ENCODE measurements at regions not wholly inside any gene's neighbourhood (a gene's known extent, or its start where the extent isn't known, plus 50 kb on each side); places are given as distances from the start of the nearest gene placed in this dataset.
"Not testable (repeated sequence)": the region's sequence is repeated elsewhere in the genome, so short reads cannot be mapped to it uniquely, and the experiment has no call there.

GRCh38 chr5:112520474-112520873, 101.4 kb upstream of the EPB41L4A start:
- DNase-seq (ENCODE audit: low spot score); ATAC-seq; H3K36me3 Mint-ChIP-seq; H3K9me3 Mint-ChIP-seq: not testable (repeated sequence)
- H3K4me1 Mint-ChIP-seq (ENCODE audit: low read depth in 2 of 2), result peaks cover 0 to 11% of the 10 kb centered on the region in 2 donors
- H3K27me3 Mint-ChIP-seq, result peaks cover 9 to 14% of the 10 kb centered on the region in 2 donors
- H3K4me3 Mint-ChIP-seq, result peak overlapping the region; percentile 1
- peak overlapping the region in 1 of 2 donors; percentile 0 for H3K27ac Mint-ChIP-seq

DNA sequence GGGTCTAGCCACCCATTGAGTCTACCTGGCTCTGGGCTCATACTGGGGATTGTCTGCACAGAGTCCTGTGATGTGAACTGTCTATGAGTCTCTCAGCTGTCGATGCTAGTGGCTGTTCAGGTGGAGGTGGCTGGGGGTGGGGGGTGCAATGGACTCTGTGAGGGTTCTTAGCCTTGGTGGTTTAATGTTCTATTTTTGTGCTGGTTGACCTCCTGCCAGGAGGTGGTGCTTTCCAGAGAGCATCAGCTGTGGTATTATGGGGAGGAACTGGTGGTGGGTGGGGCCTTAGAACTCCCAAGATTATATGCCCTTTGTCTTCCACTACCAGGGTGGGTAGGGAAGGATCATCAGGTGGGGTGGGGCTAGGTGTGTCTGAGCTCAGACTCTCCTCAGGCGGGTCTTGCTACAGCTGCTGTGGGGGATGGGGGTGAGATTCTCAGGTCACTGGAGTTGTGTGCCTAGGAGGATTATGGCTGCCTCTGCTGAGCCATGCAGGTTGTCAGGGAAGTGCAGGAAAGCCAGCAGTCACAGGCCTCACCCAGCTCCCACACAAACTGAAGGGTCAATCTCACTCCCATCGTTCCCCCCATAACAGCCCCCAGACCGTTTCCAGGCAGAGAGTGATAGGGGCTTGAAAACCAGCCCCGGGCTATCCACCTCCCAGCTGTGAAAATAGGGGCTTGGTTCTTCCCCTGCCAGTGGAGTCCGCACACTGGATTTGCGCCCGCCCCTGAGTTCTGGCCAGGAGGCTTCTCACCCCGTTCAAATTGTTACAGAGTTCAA, 104.0 kb upstream of the EPB41L4A start:
- H3K9me3 Mint-ChIP-seq; H3K27ac Mint-ChIP-seq; DNase-seq (ENCODE audit: low spot score); ATAC-seq; H3K36me3 Mint-ChIP-seq; H3K4me3 Mint-ChIP-seq: not testable (repeated sequence)
- Mint-ChIP-seq H3K27me3 (peaks cover 9 to 14% of the 10 kb centered on the region in 2 donors), H3K4me1 (ENCODE audit: low read depth in 2 of 2) (peaks cover 0 to 11% of the 10 kb centered on the region in 2 donors)

- Mint-ChIP-seq H3K4me1 (ENCODE audit: low read depth in 2 of 2) (peaks cover 0 to 11% of the 10 kb centered on the region in 2 donors), H3K27me3 (peaks cover 2 to 10% of the 10 kb centered on the region in 2 donors)
- not testable (repeated sequence) for DNase-seq (ENCODE audit: low spot score); H3K27ac Mint-ChIP-seq; H3K36me3 Mint-ChIP-seq; ATAC-seq; H3K4me3 Mint-ChIP-seq; H3K9me3 Mint-ChIP-seq
Measured at GRCh38 chr5:112523674-112524263, 104.7 kb upstream of the EPB41L4A start.

- Mint-ChIP-seq H3K27me3 (peaks cover 0 to 7% of the 10 kb centered on the region in 2 donors), H3K4me3 (no peak overlapping the region)
- no peak for ATAC-seq
Measured at GRCh38 chr5:112525217-112525616, 106.1 kb upstream of the EPB41L4A start.

DNA sequence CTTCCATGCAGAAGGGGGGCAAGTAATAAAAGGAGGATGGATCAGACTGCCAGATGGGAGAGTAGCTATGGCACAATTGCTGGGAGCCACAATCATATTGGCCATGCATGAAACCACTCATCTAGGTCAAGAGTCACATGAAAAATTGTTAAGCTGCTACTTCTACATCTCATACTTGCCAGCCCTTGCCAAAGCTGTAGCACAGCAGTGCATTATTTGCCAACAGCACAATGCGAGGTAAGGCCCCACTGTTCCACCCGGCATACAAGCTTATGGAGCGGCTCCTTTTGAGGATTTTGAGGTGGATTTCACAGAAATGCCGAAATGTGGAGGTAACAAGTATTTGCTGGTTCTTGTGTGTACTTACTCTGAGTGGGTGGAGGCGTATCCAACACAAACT, 109.9 kb upstream of the EPB41L4A start:
- ATAC-seq, result no peak
- H3K27ac Mint-ChIP-seq, result no peak overlapping the region
- H3K4me1 Mint-ChIP-seq (ENCODE audit: low read depth in 2 of 2), result peaks cover 0 to 13% of the 10 kb centered on the region in 2 donors
- no peaks in the 10 kb centered on the region for H3K9me3 Mint-ChIP-seq
- H3K4me3 Mint-ChIP-seq, result no peak overlapping the region
- no peak for DNase-seq (ENCODE audit: low spot score)
- peaks cover 0 to 4% of the 10 kb centered on the region in 2 donors for H3K27me3 Mint-ChIP-seq
- no peaks in the 10 kb centered on the region for H3K36me3 Mint-ChIP-seq

More at GRCh38 chr5:112525217-112525616, 106.1 kb upstream of the EPB41L4A start:
- H3K4me1 Mint-ChIP-seq (ENCODE audit: low read depth in 2 of 2), result peaks cover 0 to 6% of the 10 kb centered on the region in 2 donors
- H3K27ac Mint-ChIP-seq, result no peak overlapping the region
- no peaks in the 10 kb centered on the region for H3K36me3 Mint-ChIP-seq
- no peaks in the 10 kb centered on the region for H3K9me3 Mint-ChIP-seq
- DNase-seq (ENCODE audit: low spot score), result no peak

DNA sequence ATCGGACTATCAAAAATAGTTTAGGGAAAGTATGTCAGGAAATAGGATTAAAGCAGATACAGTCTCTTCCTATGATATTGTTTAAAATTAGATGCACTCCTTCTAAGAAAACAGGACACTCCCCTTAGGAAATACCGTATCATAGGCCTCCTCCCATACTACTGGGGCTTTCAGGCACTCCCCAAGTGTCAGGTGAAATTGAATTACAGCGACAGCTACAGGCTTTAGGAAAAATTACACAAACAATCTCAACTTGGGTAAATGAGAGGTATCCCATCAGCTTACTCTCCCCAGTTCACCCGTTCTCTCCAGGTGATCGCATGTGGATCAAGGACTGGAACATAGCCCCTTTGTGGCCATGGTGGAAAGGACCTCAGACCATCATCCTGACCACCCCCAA, 110.4 kb upstream of the EPB41L4A start:
- H3K4me1 Mint-ChIP-seq (ENCODE audit: low read depth in 2 of 2), result peaks cover 0 to 13% of the 10 kb centered on the region in 2 donors
- H3K27me3 Mint-ChIP-seq, result peaks cover 0 to 4% of the 10 kb centered on the region in 2 donors
- ATAC-seq (no peak), DNase-seq (ENCODE audit: low spot score) (no peak)
- no peaks in the 10 kb centered on the region for H3K36me3 Mint-ChIP-seq
- H3K4me3 Mint-ChIP-seq, result no peak overlapping the region
- H3K9me3 Mint-ChIP-seq, result no peaks in the 10 kb centered on the region
- no peak overlapping the region for H3K27ac Mint-ChIP-seq

DNA sequence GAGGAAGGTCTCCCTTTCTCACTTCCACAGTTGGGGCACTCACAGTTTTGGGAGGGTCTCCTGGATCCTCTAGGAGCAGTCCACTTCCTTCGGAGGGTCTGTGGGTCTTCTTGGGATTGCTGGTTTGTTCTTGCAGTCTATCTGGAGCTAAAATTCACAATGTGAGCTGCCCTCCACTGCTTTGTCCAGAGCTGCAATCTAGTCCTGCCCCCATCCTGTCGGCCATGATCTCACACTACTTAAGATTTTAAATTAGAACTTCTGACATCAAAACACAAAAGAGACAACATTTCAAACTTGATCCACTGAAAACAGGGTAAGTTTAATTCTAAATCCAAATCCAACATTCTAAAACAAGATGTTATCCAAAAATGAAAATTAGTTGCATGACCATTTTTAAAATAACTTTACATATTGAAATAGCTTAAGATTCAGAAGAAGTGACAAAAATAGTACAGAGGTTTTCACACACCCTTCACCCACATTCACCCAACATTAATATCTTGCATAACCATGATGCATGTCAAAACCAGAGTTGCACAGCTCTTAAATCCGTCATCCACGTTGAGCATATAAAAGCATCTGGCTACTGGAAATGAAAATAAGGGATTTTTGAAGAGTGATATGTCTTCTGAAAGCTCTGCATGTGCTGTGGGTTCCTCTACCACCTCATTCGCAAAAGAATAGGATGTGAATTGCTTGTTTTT, 113.7 kb upstream of the EPB41L4A start:
- Mint-ChIP-seq H3K27me3 (peaks cover 0 to 9% of the 10 kb centered on the region in 2 donors), H3K36me3 (no peaks in the 10 kb centered on the region), H3K27ac (no peak overlapping the region), H3K4me1 (ENCODE audit: low read depth in 2 of 2) (peaks cover 0 to 13% of the 10 kb centered on the region in 2 donors), H3K4me3 (peak overlapping the region; percentile 17), H3K9me3 (no peaks in the 10 kb centered on the region)
- DNase-seq (ENCODE audit: low spot score) (no peak), ATAC-seq (peak in 1 of 2 donors; percentile 66)

DNA sequence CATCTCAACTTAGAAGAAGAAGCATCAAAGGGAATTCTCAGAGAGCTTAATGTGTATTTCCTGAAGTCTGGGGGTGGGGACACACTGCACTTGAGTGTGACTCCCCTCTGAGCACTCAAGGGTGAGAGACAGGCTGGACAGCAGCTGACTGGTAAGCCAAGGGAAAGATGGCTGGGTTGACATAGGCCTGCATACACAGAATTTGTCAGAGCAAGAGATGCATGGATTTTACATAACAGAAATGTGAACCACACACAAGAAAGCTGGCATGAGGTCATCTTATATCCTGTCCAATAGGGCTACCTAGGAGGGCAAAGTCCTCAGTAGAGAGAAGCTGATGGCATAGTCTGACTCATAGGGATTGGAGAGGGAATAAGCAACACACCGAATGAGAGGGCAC, 114.3 kb upstream of the EPB41L4A start:
- Mint-ChIP-seq H3K4me3 (peak overlapping the region; percentile 17), H3K27ac (no peak overlapping the region), H3K36me3 (no peaks in the 10 kb centered on the region), H3K27me3 (peaks cover 0 to 10% of the 10 kb centered on the region in 2 donors), H3K4me1 (ENCODE audit: low read depth in 2 of 2) (peaks cover 0 to 13% of the 10 kb centered on the region in 2 donors), H3K9me3 (no peaks in the 10 kb centered on the region)
- DNase-seq (ENCODE audit: low spot score) (no peak), ATAC-seq (peak; percentile 24 to 62)

DNA sequence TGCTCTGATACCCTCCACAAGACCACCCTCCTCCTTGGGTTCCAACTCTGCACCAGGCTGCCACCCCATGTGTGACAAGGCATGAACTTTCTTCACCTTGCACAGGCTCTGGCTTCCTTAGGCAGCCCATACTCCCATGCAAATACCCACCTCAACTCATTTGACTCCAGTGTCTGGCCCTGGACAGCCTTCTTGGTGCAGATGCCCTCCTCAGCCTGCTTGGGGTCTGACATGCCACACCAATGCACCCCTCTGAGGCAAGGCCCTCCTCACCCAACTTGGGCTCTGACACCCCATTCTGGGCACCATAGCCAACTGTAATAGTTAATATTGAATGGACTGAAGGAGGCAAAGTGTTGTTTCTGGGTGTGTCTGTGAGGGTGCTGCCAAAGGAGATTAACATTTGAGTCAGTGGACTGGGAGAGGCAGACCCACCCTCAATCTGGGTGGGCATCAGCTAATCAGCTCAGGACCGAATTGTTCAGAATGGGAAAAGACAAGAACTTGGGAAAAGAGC, 115.0 kb upstream of the EPB41L4A start:
- Mint-ChIP-seq H3K27ac (no peak overlapping the region), H3K4me3 (no peak overlapping the region)
- peak in 1 of 2 donors; percentile 32 for ATAC-seq

DNA sequence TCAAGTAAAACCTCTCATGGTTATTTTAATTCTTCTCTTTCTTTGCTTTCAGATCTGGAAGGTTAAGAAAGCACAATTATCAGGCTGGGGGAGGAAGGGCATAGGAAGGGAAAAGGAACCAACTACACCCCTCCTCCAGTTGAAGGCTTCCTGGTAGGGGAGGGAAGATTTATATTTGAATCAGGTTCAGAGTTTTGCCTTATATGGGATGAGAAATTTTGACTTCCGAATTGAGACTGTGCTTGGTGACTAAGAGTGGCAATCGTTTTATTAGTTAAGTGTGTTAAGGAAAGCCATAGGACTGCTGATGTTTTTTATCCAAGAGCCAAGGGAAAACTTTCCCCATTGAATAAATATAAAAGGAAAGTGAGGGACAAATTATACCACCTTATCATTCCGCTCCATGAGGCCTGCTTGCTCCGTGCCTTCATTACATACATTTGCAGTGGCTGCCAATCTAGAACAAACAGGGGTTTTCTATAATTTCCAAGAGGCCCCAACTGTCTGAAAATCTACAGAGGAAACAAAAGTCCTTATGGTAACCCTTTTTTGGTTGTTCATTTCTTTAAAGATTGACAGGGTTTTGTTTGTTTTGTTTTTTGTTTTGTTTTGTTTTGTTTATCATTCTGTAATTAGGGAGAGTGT, 115.7 kb upstream of the EPB41L4A start:
- peaks cover 0 to 14% of the 10 kb centered on the region in 2 donors for H3K27me3 Mint-ChIP-seq
- DNase-seq (ENCODE audit: low spot score), result no peak
- no peaks in the 10 kb centered on the region for H3K36me3 Mint-ChIP-seq

More for the DNA sequence above, 115.0 kb upstream of the EPB41L4A start:
- H3K4me1 Mint-ChIP-seq (ENCODE audit: low read depth in 2 of 2), result peaks cover 0 to 13% of the 10 kb centered on the region in 2 donors
- no peaks in the 10 kb centered on the region for H3K36me3 Mint-ChIP-seq
- no peaks in the 10 kb centered on the region for H3K9me3 Mint-ChIP-seq
- no peak for DNase-seq (ENCODE audit: low spot score)
- peaks cover 0 to 12% of the 10 kb centered on the region in 2 donors for H3K27me3 Mint-ChIP-seq

GRCh38 chr5:112535356-112535755, 116.3 kb upstream of the EPB41L4A start:
- no peak for ATAC-seq
- H3K4me1 Mint-ChIP-seq (ENCODE audit: low read depth in 2 of 2), result peaks cover 0 to 13% of the 10 kb centered on the region in 2 donors
- no peaks in the 10 kb centered on the region for H3K9me3 Mint-ChIP-seq
- peaks cover 0 to 14% of the 10 kb centered on the region in 2 donors for H3K27me3 Mint-ChIP-seq
- no peak overlapping the region for H3K27ac Mint-ChIP-seq
- DNase-seq (ENCODE audit: low spot score), result no peak
- H3K4me3 Mint-ChIP-seq, result no peak overlapping the region
- no peaks in the 10 kb centered on the region for H3K36me3 Mint-ChIP-seq

More for the DNA sequence above, 115.7 kb upstream of the EPB41L4A start:
- no peak overlapping the region for H3K4me3 Mint-ChIP-seq
- H3K4me1 Mint-ChIP-seq (ENCODE audit: low read depth in 2 of 2), result peaks cover 0 to 13% of the 10 kb centered on the region in 2 donors
- no peak overlapping the region for H3K27ac Mint-ChIP-seq
- no peaks in the 10 kb centered on the region for H3K9me3 Mint-ChIP-seq
- ATAC-seq, result no peak

DNA sequence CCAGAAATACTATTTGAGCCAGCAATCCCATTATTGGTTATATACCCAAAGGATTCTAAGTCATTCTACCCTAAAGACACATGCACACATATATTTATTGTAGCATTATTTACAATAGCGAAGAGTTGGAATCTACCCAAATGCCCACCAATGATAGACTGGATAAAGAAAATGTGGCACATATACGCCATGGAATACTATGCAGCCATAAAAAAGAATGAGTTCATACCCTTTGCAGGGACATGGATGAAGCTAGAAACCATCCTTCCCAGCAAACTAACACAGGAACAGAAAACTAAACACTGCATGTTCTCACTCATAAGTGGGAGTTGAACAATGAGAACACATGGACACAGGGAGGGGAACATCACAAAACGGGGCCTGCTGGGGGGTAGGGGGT, 125.5 kb upstream of the EPB41L4A start:
- not testable (repeated sequence) for H3K27ac Mint-ChIP-seq; H3K4me1 Mint-ChIP-seq (ENCODE audit: low read depth in 2 of 2); H3K9me3 Mint-ChIP-seq; ATAC-seq; H3K4me3 Mint-ChIP-seq; H3K36me3 Mint-ChIP-seq; DNase-seq (ENCODE audit: low spot score)
- H3K27me3 Mint-ChIP-seq, result peaks cover 8 to 15% of the 10 kb centered on the region in 2 donors

- Mint-ChIP-seq H3K27me3 (peaks cover 8 to 12% of the 10 kb centered on the region in 2 donors), H3K9me3 (no peaks in the 10 kb centered on the region), H3K4me1 (ENCODE audit: low read depth in 2 of 2) (peaks cover 0 to 9% of the 10 kb centered on the region in 2 donors), H3K36me3 (no peaks in the 10 kb centered on the region), H3K27ac (no peak overlapping the region), H3K4me3 (no peak overlapping the region)
- ATAC-seq (no peak), DNase-seq (ENCODE audit: low spot score) (no peak)
Measured at GRCh38 chr5:112546946-112547592, 128.0 kb upstream of the EPB41L4A start.

All from natural killer cell treated with Interleukin-12 subunit alpha and Interleukin-12 subunit beta and Interleukin-15 and Interleukin-18, amount 100 ng/mL, for 72 hours (primary cell).